GM19372 (cell line): ENCODE measurements at regions not wholly inside any gene's neighbourhood (a gene's known extent, or its start where the extent isn't known, plus 50 kb on each side); places are given as distances from the start of the nearest gene placed in this dataset.
"Not testable (repeated sequence)": the region's sequence is repeated elsewhere in the genome, so short reads cannot be mapped to it uniquely, and the experiment has no call there.

Experiments
- ATAC-seq: cut with Tn5 transposase; IDR thresholded peaks from one replicate; pipeline ENCODE4 v1.9.1; 2021; ENCODE audit warnings: mild to moderate bottlenecking, low read depth, moderate library complexity; ENCODE audit not compliant: unreplicated experiment

DNA sequence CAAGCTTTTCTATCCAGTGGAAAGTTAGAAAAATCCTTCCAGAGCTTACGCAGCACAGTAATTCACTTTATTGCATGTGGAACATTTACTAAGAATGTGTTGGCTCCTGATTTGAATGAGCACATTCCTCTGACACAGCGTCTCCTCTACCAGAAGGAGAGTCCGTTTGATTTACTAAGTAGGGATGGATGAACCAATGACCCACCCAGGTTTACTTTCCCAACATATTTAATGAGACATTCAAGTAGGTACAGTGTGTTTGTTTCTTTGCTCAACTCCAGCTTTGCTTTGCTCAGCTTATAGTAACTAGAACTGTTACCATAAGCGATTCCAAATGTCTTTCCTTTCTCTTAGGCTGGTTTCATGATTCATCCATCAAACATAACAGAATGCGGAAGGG, 161.7 kb downstream of the SMARCA1 start:
- ATAC-seq: no peak

DNA sequence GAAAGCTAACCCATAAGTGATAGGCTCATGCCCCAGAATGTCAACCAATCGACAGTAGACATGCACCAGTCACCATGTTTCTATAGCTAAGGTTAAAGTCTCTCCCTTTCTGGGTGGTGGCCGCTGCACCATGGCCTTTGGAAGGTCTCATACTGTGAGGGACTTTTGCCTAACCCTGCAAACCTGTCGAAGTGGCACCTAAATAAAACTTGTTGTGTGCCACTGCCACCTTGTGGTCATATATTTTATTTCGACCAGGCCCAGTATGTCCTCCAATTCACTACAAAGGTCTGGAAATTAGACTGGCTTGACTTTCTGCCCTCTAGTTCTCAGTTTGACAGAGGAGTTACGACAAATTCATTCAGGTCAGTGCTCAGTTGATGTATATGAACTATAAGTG, 163.1 kb downstream of the SMARCA1 start:
- peak; percentile 84 for ATAC-seq

DNA sequence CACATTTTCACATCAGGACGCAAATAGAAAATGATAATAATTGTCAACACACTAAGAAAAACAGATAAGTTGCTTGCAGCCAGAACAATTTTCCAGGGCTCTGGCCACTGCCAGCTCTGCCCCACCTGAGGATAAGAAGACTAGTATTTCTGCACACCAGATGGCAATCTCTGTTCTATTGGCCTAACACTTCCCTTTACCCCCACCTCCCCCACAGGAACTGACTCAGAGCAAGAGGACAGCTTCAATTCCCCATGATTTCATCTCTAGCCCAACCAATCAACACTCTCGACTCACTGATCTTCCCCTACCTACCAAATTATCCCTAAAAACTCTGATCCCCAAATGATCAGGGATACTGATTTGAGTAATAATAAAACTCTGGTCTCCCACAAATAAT, 164.0 kb downstream of the SMARCA1 start:
- no peak for ATAC-seq

DNA sequence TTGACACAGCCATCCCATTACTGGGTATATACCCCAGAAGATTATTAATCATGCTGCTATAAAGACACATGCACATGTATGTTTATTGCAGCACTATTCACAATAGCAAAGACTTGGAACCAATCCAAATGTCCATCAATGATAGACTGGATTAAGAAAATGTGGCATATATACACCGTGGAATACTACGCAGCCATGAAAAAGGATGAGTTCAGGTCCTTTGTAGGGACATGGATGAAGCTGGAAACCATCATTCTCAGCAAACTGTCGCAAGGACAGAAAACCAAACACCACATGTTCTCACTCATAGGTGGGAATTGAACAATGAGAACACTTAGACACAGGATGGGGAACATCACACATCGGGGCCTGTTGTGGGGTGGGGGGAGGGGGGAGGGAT, 165.9 kb downstream of the SMARCA1 start:
- ATAC-seq: not testable (repeated sequence)

DNA sequence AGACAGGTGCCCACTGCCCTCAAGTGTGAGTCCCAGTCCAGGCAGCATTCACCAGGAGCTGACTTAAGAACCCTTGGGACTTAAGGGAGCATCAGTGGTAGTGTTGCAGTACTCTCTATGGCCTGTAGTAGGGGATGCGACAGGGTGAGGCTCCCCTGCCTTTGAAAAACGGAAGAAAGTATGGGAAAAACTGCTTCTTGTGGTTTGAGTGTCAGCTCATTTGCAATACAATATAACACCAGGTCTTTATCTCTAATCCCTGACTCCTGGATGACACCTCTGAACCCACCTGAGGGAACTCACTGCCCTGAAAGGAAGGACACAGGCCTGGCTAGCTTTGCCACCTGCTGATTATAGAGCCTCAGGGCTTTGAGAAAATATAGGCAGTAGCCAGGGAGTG, 176.0 kb downstream of the SMARCA1 start:
- no peak for ATAC-seq

DNA sequence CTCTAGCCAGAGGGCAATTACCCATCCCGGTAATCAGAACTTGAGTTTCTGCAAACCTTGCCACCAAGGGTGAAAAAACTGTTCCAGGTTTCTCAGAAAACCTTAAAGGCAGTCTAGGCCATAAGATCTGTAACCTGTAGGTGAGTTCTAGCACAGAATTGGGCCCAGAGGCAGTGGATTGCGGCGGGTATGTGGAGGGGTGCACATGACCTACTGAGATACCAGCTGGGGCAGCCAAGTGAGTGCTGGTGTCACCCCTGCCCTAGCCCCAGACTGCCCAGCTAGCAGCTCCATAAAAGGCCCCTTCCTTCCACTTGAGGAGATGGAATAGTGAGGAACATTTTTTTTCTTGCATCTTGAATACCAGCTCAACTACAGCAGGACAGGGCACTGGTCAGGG, 176.7 kb downstream of the SMARCA1 start:
- no peak for ATAC-seq

DNA sequence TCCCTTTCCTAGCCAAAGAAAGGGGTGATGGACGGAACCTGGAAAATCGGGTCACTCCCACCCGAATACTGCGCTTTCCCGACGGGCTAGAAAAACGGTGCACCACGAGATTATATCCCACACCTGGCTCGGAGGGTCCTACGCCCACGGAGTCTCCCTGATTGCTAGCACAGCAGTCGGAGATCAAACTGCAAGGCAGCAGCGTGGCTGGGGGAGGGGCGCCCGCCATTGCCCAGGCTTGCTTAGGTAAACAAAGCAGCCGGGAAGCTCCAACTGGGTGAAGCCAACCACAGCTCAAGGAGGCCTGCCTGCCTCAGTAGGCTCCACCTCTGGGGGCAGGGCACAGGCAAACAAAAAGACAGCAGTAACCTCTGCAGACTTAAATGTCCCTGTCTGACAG, 186.0 kb downstream of the SMARCA1 start:
- not testable (repeated sequence) for ATAC-seq

DNA sequence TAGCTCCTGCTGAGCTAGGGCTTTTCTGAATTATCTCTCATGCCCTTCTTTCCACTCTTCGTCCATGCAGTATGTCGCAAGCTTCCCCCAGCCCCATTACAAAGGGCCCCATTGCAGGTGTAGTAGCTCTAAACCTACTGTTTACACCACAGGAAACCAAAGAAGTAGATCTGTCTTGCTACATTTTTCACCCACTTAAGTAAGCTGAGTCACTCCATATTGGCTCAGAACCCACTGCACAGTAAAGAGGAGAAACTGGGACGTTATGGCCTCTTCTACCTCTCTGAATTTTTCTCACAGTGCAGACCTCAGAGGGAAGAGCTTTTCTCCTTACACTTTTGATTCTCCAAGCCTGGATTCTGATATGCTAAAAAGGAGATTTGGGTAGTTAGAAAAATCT, 200.2 kb downstream of the SMARCA1 start:
- ATAC-seq: no peak

DNA sequence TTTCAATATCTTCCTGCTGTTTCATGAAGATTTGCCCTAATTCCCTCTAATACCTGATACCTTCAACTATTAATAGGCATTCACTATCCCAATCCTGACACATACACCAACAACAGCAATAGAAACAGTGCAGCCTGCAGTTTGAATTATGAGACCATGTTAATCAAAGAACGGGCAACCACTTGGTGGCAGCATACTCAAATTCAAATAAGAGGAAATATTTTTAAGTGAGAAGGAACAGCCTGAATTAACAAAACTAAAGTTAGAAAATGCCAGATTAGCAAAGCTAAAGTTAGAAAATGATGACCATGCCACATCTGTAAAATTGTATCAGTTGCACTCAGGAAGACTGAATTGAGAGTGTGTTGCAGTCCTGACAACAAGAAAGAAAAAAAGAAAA, 204.9 kb downstream of the SMARCA1 start:
- ATAC-seq: no peak

DNA sequence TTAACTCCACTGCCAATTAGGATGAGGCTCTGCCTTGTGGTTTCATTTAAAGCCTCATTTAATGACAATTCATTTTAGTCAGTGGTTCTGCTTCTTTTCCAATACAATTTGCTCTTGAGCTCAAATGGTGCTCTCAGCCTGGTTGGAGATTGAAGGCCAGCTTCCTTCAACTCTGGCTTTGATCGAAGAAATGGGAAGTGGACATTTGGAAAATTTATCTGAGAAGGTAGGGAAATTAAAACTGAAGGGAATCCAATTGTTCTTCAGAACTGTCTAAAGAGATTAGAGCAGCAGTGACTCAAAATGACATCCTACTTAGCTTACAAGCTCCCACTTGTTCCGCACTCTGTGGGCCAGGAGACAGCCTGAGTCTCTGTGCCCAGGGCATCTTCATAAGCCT, 206.8 kb downstream of the SMARCA1 start:
- ATAC-seq: no peak

DNA sequence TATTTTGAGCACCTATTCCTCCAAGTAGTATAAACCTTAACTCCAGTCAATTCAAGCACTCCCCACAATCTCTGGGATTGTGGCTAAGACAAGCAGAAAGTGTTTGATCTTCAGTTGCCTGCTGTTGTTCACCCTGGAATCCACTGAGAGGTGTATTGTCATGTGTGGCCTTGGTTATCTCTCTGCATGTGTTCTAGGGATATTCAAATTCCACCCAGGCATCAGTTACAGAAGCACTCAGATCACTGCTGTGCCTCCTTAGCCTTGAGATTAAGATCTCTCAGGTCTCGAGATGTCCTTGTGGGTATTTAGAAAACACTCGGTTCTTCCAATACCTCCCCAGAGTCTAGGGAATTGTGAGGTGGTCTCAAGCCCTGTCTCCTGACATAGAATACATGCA, 213.3 kb downstream of the SMARCA1 start:
- no peak for ATAC-seq

DNA sequence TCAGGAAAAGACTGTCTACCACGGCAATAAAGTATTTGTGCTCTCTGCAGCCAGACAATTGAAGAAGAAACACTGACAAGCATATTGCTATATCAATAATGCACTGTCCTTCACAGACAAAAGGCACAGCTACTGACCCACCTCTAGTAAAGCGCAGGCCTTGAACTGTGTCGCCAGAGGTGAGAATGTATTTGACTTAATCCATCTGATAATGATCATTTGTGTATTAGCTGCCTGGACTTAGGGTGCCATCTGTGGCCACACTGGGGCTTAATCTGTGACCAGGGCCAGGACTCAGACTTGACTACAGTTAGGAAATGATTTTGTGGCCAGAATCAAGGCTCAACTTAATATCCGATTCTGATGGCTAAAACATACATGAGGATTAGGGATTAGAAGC, 260.4 kb downstream of the SMARCA1 start:
- no peak for ATAC-seq

DNA sequence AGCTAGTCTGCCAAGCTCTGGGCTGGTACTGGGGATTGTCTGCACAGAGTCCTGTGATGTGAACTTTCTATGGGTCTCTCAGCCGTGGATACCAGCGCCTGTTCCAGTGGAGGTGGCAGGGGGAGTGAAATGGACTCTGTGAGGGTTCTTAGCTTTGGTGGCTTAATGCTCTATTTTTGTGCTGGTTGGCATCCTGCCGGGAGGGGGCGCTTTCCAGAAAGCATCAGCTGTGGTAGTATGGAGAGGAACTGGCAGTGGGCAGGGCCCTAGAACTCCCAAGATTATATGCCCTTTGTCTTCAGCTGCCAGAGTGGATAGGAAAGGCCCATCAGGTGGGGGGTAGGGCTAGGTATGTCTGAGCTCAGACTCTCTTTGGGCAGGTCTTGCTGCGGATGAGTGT, 267.8 kb downstream of the SMARCA1 start:
- ATAC-seq: not testable (repeated sequence)

DNA sequence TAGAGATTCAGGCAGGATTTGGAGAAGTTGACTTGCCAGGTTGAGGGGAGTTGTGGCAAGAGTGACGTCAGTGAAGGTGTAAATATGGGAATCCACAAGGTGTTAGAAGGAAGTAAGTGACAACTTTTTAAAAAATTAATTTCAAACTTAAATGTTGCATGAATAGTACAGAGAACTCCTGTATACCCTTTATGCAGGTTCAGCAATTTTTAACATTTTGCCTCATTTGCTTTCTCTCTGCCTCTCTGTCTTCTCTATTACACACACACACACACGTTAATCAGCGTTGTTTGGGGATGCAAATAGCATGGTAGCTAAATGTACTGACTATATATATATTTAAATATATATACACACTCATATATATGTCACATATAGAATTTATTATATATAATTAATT, 273.7 kb downstream of the SMARCA1 start:
- ATAC-seq: no peak

DNA sequence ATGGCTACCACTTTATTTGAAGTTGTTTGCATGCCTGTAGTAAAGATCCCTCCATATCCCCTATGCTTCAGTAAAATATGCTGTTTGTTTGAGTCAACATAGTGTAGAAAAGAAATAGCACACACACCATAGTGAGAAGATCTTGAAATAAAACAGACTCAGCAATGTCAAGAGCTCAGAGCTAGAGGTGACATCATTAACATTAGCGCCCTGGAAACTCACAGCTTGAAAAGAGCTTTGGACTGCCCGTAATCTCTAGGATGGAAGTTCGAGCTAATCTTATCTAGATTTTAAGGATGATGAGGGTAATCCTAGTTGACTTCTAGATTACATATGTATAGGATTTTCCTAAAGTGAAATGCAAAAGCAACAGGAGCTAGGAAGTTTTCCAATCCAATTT, 275.6 kb downstream of the SMARCA1 start:
- ATAC-seq: no peak

DNA sequence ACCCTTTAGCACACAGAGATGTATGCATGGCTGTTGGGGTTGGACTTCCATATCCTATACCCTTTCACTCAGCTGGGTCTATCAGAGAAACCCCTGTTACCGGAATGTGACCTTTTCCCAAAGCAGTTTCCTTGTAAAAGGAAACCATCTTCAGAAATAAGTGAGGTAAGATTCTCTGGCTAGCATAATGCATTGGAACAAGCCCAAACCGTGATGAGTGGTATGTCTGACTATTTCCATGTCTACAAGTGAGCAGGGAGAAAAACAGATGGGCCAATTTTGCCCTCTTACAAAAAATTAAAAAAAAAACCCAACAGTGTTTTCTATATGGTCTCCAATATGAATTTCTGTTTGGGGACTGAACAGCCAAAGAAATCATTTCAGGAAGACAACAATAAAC, 283.9 kb downstream of the SMARCA1 start:
- ATAC-seq: no peak

DNA sequence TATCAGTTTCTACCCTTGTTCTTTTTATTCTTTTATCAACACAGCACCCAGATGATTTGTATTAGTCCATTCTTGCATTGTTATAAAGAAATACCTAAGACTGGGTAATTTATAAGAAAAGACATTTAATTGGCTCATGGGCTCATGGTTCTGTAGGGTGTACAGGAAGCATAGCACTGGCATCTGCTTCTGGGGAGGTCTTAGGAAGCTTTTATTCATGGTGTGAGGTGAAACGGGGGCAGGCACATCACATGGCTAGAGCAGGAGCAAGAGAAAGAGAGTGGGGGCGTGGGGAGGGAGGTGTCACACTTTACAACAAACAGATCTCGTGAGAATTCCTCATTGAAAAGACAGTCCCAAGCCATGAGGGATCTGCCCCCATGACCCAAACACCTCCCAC, 285.3 kb downstream of the SMARCA1 start:
- ATAC-seq: no peak

DNA sequence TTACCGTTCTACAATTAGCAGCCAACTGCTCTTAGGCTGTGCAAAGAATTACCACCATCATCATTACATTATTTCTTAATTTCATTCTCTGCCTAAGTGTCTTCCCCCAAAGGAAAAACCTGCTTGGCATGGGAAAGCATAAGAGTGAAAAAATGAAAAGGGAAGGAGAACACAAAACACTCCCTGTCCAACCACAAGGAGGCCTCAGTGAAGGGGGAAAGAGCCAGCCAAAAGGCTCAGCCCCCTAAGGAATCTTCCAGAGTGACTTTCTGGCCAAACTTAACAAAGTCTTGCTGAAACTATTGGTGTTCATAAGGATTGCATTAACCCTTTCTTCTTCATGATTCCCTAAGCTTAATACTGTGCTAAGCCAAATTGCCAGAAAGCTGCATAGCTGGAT, 287.4 kb downstream of the SMARCA1 start:
- ATAC-seq: no peak

DNA sequence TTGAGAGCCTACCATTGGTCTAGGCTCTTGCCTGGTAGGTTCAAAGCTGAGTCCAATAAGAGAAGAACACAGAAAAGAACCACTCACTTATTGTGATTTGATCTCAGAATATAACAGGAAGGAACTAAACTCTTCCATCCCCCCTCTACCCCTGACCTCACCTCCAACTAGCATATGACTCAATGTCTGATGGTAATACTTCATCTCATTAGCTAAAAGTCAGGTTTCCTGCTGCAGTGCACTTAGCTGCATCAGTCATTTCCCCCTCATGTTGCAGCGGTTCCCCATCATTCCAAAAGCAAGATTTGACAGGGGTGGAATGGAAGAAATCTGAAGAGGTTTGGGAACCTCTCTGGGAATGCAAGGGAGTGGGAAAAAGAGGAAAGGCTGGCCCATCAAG, 289.5 kb downstream of the SMARCA1 start:
- no peak for ATAC-seq

DNA sequence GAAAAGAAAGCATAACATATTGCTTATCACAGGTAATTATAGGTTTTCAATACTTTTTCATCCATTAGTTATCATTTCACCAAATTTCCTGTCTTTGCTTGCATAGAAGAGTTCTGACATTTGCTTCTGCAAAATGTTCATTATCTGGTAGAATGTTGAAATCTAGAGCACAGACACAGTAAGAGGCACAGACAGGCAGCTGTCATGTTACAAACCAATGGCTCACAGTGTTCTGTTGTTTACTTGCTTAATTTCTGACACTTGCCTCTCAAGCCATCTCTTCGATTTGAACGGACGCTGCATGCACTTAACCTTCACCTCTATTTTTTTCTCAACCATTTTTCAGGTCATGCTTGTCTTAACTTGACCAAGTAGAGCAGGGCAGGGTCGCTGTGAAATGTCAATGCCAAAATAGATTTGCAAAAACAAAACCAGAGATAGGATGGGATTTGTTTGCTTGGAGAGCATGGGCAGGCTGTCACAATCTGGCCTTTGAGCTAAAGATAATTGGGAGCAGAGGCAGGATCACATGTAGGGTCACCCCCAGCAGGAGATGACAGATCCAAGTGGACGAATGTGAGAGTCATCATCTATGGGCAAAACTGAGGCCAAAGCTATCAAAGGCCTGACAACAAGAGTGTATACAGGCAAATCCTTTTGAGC, 292.3 kb downstream of the SMARCA1 start:
- no peak for ATAC-seq

DNA sequence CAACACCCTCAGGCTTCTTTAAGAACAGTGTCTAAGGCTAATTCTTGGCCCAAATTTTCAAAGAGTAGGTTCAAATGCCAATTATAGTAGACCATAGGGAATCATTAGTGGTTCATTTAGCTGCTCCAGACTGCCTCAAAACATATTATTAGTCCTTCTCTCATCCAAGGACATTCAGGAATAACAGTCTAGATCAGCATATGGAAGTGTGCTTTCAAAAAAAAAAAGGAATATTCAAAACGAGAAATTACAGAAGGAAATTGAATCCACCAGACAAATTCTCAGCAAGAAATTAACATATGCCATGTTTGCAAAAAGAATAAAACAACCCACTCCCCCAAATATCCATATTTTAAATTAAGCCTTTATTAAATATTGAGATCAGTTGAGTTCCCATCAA, 293.1 kb downstream of the SMARCA1 start:
- no peak for ATAC-seq

DNA sequence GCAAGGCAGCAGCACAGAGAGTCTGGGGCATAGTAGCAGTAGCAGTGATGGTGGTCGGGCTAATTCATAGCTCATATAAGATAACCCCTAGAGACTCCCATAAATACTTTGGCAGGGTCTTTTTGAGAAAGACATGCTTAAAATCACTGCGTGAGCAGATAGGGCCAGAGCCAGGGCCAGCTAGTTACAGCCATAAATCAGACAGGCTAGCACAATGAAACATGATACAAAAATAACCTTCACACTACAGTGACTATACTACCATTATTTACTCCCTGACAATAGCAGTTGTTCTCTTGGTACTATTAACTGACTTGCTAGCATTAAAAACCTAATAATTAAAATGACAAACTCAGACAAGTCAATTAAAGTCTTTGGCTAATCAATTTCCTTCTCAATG, 295.9 kb downstream of the SMARCA1 start:
- ATAC-seq: no peak

DNA sequence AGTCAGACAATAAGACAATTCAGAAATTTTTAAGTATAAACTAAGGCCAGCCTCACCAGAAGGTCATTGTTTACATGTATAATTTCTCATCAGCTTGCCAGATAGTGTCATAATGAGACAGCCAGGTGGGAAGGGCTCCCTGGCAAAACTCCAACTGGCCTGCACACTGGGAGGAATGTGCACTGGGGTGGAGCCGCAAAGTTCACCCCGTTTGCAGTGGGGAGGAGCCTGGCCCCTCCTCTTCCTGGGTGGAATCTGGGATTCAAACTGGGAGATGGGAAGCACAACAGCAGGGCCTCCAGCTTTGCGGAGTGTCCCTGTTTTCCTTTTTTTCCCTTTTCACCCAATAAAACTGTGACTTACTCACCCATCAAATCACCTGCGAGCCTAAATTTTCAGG, 329.9 kb downstream of the SMARCA1 start:
- ATAC-seq: no peak
